Keratinocyte (primary cell): ENCODE measurements at regions not wholly inside any gene's neighbourhood (a gene's known extent, or its start where the extent isn't known, plus 50 kb on each side); places are given as distances from the start of the nearest gene placed in this dataset.

Experiments used
- CTCF ChIP-seq, 3 experiments: IDR thresholded peaks in 1 of 3; conservative IDR thresholded peaks in 1 of 3; optimal IDR thresholded peaks in 1 of 3; 2 replicates in 2 of 3; 3 replicates in 1 of 3; pipeline versions ENCODE3 to v1.5.1; 2011; ENCODE audit warnings: low read length in 3 of 3, mild to moderate bottlenecking in 3 of 3, moderate library complexity in 2 of 3, control low read depth in 1 of 3, inconsistent platforms in 1 of 3; ENCODE audit not compliant: insufficient read depth in 2 of 3; ENCODE audit errors: extremely low read depth in 1 of 3
- EZH2 ChIP-seq: IDR thresholded peaks from one replicate; pipeline ENCODE4 v1.6.1; 2012; ENCODE audit warnings: inconsistent platforms, mild to moderate bottlenecking, low read length, moderate library complexity

- TF ChIP-seq CTCF (optimal IDR thresholded peaks at IDR 0.05 in 1 of 3, IDR thresholded peaks at IDR 0.05 in 1 of 3, conservative IDR thresholded peaks at IDR 0.05 in 1 of 3; ENCODE audit: extremely low read depth in 1 of 3, insufficient read depth in 2 of 3, low read length in 3 of 3) (peak; percentile 89 to 94 (median 92)), EZH2 (no peak)
These were observed 176.0 kb downstream of the SMAD2 start for GRCh38 chr18:47754311-47755101.
